Stimulated activated CD4-positive, alpha-beta T cell treated with anti-CD3 and anti-CD28 coated beads, Interleukin-12 subunit alpha, Interleukin-12 subunit beta, amount 100 ng/mL, for 24 hours (primary cell): ENCODE measurements at regions not wholly inside any gene's neighbourhood (a gene's known extent, or its start where the extent isn't known, plus 50 kb on each side); places are given as distances from the start of the nearest gene placed in this dataset.

Source experiments
- DNase-seq, 2 experiments: peaks; one replicate each; pipeline ENCODE4 v3.0.0-alpha.2; 2020; ENCODE audit warnings: low read depth in 2 of 2

DNA sequence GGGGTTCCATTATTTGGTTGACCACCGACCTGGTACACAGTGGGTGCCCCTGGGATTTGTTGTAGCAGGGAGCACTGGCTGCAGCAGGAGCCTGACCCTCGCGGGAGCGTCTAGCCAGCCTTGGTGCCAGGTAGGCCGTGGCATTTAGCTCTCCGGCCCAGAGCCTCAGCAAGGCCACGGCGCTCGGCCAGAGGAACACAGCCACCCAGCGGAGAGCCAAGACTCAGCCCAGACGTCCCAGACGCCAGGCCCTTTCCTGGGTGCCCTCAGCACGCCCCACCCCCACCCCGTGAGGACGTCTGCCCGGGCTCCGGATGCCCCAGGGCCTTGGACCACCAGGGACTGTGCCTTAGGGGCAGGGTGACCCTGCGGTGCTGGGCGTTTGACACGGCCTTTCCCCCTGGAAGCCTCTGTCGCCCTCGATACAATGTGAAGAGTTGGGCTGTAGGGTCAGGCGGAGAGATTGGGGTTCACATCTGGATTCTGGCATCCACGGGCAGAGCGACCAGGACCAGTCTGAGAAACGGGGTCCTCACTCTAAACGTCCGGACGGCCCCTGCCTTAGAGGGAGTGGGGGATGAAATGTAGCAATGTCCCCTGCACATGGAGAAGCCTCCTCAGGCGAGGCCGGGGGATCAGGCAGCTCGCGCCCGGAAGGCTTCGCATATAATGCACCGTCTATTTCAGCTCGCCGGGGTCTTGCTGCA, 99.2 kb upstream of the FGF3 start:
- DNase-seq, result no peak

DNA sequence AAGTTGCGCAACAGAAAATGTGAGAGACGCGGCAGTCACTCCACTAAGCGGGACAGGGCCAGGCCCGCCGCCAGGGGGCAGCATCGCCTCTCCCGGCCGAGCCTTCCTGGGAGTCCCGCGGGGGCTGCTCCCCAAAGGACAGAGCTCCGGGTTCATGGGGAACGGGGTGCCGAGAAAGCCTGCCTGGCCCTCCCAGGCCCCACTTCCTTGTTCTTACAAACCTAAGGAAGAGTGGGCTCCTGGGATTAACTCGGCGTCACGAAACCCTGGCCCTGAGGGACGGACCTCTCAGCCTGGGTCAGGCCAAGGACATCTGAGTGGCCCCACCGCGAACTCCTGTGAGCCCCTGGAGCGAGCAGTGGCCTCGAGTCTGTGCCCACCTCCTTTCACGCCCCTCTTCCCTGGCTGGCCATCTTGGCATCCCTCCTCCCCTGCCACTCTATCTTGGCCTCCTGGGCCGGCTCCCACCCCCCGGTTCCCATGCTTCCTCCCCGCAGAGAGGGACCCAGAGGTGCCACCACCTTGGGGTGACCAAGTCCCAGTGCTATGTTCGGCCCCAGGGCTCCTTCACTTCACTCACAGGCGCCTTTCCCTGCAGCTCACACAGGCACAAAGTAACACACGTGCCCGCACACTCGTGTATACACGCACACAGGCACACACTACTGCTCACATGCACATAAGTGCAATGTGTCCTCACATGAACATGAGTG, 99.9 kb upstream of the FGF3 start:
- DNase-seq, result peak; percentile 54 to 69

DNA sequence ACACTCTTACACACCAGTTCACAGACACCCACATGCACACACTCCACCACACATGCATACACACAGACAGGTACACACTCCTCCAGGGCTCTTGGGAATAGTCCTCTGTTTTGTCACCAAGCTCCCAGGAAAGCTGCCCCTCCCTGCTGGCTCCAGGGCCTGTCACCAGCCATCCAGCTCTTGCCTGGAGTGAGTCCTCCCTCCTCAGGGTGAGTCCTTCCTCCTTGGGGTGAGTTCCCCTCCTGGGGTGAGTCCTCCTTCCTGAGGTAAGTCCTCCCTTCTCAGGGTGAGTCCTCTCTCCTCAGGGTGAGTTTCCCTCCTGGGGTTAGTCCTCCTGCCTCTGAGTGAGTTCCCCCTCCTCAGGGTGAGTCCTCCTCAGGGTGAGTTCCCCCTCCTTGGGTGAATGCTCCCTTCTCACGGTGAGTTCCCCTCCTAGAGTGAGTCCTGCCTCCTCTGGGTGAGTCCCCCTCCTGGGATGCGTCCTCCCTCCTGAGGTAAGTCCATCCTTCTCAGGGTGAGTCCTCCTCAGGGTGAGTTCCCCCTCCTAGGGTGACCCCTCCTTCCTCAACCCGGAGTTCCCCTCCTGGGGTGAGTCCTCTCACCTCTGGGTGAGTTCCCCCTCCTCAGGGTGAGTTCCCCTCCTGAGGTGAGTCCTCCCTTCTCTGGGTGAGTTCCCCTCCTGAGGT, 100.6 kb upstream of the FGF3 start:
- no peak for DNase-seq

DNA sequence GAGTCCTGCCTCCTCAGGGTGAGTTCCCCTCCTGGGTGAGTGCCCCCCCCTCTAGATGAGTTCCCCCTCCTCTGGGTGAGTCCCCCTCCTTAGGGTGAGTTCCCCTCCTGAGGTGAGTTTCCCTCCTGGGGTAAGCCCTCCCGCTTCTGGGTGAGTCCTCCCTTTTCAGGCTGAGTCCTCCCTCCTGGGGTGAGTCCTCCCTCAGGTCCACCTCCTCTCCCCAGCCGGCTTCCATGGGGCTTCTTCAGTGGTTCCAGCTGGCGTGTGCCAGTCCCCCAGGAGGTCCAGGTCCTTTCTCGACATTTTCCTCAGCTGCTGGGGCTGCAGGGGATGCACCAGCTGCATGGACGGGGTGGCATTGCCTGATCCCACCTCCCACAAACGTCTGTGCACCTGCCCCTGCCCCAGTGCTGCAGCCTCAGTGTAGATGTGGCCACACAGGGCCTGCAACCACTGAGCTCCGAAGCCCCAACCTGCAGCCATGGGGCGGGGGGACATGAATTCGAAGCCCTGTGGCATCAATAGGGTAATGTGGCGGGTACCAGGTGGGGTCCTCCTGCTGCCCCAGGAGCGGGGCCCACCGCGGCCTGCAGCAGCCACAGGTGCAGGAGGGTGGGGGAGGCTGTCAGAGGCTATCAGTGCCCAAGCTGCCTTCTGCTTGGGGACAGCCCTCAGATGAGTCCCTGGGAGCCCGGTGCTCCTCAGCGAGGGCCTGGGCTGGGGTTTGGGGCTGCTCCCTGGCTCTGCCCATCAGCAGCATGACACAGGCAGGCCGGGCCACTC, 101.3 kb upstream of the FGF3 start:
- no peak for DNase-seq

DNA sequence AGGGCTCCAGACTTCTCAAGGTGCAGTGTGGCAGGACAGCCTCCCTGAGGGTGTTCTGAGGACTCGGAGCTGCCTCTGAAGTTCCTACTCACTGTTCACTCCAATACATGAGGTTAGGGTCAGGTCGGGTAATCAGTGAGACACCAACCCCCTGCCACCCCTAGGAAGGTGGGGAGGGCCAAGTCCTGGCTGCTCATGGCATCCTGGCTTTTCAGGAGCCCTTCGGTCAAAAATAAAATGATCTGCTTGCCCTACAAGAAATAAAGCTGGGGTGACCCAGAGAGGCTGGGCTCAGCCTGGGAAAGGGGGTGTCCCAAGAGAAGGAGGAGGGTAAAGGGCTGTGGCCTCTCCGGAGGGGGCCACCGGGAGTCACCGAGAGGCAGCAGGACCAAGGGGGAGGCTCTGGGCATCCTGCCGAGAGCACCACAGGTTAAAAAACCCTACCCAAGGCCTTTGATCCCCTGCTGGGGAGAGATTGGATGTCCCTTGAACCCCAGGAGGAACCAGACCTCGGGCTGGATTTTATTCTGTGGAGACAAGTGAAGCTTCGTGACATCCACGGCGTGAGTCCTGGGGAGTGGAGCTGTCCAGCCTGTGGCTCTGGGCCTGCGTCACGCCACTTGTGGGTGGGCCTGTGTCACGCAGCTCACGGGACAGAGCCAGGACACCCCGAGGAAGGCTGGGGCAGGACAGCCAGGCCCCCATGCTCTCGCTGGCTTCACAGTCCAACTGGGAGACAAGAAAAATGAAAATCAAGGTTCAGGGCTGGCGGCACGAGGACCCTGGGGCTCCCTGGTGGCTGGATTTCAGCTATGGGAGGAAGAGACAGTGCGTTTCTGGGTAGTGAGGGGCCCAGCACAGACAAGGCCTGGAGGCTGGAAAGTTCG, 102.2 kb upstream of the FGF3 start:
- no peak for DNase-seq

DNA sequence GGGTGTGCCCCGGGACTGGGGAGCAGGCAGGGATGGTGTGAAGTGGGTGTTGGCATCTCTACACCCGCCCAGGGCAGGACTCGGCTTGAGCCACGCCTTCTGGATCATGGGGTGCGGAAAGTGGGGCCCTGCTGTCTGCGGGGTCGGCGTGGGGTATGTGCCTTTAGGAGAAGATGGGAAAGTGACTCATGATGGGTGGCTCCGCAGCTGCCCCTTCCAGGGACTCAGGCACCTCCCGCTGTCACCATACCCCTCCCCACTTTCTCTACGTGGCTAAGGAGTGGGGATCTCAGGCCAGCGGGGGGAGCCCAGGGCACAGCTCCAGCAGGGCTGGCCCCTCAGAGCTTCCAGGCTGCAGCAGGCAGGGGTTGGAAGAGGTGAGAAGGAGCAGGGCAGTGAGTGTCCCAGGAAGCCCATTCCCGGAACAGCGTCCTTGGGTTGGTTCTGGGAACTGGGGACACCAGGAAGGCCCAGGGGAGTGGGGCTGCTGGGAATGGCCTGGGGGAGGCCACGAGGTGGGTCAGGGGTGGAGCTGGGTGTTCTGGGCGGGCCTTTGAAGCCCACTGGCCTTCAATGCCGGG, 102.9 kb upstream of the FGF3 start:
- DNase-seq, result no peak

DNA sequence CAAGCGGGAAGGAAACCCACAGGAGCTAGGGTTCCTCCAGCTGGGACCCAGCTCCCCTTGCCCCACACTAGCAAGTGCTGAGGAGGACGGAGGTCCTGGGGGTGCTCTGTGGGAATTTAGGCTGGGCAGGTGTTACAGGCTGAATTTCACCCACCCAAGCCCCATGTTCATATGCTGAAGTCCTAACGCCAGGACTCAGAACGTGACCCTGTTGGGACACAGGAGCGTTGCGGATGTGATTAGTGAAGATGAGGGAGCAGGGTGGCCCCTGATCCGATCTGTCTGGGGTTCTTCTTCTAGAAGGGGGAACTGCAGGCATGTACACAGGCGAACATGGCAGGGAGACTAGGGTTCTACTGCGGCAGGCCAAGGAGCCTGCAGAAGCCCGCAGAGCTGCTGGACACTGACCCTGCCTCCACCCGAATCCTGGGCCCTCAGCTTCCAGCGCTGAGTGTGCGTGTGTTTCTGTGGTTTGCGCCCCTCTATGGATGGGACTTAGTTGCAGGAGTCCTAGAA, 103.4 kb upstream of the FGF3 start:
- DNase-seq, result no peak

DNA sequence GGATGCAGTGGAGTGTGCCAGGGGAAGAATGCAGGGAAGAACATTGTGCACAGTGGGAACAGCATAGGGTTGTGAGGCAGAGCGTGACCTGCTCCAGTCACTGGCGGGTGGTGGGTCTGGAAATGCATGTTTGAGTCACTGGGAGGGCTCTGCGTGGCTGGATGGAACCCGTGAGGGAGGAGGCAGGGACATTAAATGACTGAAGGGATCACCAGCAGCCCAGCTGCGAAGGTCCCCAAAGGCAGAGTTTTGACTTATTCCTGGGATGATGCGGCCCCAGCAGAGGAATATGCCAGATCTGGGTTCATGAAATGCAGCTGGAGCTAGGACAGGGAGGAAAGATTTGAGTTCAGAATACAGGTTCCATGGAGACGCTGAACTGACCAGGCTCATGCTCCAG, 104.0 kb upstream of the FGF3 start:
- DNase-seq, result no peak

DNA sequence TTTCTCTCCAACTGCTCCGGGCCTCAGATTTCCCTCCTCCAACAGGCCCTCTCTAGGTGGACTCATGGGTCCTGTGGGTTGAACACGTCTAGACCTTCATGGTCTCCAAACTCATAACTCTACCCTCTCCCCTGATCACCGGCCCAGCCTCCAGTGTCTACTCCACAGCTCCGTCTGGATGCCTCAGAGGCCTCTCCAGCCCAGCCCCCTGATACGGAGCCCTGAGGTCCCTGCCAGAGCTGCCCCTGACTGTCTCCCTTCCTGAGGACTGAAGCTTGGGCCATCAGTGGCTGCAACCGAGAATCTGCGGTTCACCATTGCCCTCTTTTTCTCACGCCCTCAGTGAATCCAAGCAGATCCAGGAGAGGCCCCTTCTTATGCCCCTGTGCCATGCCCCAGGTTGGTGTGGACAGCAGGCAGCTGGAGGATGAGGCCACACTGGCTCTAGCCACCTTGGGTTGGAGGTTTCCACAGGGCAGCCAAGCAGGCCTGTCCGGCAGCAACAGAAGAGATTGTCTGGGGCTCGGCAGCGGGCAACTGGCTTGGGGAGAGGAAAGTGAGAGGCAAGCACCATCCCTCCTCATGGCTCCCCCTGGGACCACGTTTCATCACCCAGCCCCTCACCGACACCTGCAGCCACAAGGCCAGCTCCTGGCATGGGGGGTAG, 104.6 kb upstream of the FGF3 start:
- no peak for DNase-seq

DNA sequence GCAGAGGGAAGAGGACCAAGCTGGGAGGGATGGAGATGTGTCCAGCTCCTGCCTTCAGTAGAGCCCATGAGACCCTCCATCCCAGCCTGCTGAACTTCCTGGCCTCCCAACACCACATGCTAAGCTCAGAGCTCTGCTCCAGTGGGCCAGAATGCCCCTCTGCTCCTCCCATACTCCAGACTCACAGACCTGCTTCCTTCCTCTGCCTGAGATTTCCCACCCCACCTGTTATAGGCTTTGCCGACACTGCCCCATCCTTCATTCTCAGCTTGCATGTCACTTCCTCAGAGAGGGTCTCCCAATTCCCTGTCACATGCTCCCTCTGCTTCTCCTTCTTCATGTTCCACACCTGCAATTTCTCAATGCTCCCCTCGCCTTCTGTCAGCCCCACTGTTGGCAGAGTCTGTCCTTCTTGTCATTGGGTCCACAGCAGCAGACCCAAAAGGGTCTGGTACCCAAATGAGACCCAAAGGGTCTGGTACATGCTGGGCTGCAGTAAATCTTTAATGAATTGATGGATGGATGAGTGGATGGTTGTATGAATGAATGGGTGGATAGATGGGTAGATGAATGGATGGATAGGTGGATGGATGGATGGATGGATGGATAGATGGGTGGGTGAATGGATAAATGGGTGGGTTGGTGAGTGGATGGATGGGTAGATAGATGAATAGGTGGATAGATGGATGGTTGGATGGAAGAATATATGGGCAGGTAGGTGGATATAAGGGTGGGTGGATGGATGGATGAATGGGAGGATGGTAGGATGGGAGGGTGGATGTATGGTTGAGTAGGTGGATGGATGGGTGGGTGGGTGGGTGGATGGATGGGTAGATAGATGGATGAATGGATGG, 105.3 kb upstream of the FGF3 start:
- DNase-seq, result no peak

DNA sequence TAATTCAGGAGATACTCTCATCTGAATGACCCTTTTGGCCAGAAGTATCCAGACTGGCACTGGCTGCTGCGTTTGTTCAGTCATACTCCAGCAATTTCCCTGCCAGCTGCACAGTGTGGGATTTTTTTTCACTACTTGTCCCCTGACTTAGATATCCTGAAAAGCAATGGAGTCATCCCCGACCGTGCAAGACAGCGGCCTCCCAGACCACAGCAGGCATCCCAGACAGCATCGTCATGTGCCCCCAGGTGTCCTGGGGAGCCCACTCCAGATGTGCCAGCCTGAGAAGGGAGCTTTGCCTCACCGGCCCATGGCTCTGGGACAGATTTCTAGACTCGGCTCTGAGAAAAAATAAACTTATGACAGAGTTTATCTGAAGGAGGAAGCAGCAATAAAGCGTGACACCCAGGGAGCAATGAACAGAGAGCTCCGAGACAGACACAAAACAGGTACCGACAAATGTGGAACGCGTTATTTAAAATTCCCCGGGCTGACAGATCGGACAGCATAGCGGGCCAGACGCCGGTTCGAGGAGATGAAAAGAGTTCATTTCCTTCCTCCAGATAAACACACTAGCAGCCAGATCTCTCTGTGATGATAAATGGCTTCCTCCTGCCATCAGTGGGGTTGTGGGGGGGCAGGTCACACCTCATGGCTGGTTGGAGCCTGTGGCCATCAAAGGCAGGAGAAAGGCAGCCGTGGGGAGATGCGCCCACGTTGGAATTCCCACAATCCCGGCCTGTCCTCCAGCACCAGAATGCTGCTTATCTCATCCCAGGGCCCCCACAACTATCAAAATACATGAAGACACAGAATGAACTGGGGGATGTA, 106.4 kb upstream of the FGF3 start:
- no peak for DNase-seq

DNA sequence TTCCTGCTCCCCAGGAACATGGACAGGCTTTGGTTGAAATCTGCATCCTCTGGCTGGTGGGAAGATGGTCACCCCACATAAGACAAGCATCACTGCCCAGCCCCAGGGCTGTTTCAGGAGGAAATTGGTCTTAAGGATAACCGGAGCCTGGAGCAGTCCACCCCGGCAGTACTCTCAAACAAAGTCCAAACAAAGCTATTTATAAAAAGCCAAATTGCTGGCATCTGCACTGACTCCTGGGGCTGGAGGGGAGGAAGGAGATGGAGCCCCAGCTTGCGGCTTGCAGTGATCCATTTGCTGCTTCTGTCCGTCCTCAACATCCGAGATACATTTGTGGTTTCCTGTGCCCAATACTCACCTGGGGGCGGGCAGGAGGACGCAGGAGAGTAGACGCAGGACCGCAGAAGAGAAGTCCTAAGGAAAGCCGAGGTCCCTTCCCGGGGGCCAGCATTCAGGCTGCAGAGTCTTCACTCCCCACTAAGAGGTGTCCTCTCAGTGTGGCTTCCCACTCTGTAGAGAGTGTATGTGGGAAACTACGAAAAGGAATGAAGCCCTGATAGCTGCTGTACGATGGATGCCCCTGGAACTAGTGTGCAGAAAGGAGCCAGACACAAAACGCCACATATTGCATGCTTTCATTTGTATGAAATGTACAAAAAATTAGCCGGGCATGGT, 107.3 kb upstream of the FGF3 start:
- no peak for DNase-seq

DNA sequence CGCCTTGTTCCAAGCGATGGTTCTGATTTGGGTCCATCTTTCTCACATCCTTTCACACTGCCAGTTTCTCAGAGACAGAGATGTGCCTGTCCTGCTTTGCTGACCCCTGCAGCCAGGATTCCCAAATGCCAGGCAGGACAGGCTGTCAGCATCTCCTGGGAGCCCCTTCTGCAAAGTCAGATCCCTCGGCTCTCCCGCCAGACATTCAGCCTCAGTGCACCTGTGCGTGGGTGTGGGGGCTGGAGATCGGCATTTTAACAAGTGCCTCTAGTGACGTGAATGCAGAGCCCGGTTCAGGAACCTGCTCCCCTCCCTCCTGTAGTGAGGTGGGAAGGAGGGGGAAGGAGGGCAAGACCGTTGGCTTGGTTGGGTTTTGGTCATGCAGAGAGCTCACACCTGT, 108.9 kb upstream of the FGF3 start:
- no peak for DNase-seq

DNA sequence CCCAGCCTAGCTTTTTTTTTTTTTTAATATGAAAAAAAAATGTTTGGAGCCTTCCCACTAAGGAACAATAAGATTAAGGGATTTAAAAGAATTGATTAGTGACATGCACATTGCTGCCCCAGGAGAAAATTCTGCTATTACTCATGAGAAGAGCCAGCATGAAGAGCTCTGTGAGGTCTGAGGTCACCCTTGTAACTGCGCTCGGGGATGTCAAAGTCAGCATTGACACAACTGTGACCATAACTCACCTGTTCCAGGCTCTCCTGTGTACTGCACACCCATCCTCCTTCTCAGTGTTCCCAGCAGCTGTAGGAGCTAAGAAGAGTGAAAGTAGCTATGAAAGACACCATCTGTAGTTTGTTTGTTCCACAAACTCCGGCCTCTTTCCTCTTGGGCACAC, 109.8 kb upstream of the FGF3 start:
- DNase-seq, result no peak

DNA sequence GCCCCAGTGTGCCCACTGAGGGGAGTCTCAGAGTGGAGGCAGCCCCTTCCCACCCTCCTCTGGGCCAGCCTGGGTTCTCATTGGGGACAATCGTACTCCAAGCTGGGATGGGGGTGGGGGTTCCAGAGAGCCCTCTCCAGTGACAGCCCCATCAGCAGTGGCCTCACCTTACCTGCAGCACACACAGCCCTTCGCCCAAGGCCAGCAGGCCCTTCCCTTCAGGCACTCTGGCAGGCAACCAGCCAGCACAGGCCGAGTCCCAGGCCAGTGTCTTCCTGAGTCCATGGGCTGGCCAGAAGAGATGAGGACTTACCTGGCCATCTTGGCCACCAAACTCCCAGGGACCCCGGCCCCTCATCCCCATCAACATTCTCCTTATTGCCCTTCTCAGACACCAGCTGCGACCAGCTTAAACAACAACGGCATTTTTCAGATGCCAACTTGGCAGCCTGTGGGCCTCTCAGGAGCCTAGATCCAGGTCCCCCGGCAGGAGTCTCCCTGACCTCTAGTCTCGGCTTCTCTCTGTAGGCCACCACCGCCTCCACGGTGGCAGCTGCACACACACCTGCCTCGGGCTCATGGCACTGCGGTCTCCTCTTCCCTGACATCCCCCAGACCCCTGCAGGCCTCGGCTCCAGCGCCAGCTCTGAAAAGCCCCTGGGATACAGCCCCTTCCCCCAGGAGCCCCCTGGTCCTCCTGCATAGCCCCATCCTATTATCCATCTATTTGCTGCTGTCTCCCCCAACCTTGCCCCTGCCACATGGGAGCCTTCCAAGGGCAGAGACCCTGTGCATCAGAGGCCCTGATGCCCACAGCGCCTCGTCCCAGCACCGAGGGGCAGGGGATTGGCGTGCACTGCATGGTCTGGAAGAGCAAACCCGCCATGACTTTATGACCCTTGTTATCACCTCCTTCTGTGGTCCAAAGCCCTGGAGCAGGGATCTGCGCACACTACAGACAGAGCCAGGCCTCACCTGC, 111.2 kb upstream of the FGF3 start:
- DNase-seq, result no peak
